Heart right ventricle (tissue), 16 donors: ENCODE measurements at regions not wholly inside any gene's neighbourhood (a gene's known extent, or its start where the extent isn't known, plus 50 kb on each side); places are given as distances from the start of the nearest gene placed in this dataset.

Experiments
- ATAC-seq, 8 donors: fragments of 200-7000 bp; cut with Tn5 transposase; one replicate each; pipeline ENCODE4 v1.9.1; 2020; ENCODE audit warnings: mild to moderate bottlenecking in 8 of 8, moderate library complexity in 8 of 8, moderate number of reproducible peaks in 1 of 8
- DNase-seq, 2 donors: peaks; one replicate each; pipeline ENCODE4 v3.0.0-alpha.2; 2020
- H3K27ac ChIP-seq, 10 donors: fragments of 200-600 bp; sonication (generic) in 2 of 10; one replicate each; pipeline versions ENCODE4 v1.5.0 to v1.8.0; 2020 to 2022; ENCODE audit warnings: mild to moderate bottlenecking in 3 of 10
- H3K27me3 ChIP-seq, 7 donors: fragments of 200-600 bp; one replicate each; pipeline ENCODE4 v1.8.0; 2021 to 2022; ENCODE audit warnings: mild to moderate bottlenecking in 2 of 7
- H3K36me3 ChIP-seq, 9 donors: fragments of 200-600 bp; sonication (generic) in 1 of 9; one replicate each; pipeline versions ENCODE4 v1.5.0 to v1.8.0; 2020 to 2022; ENCODE audit warnings: mild to moderate bottlenecking in 2 of 9
- H3K4me1 ChIP-seq, 9 donors: fragments of 200-600 bp; sonication (generic) in 1 of 9; one replicate each; pipeline versions ENCODE4 v1.5.0 to v1.8.0; 2020 to 2022; ENCODE audit warnings: mild to moderate bottlenecking in 4 of 9
- H3K4me3 ChIP-seq, 10 donors: fragments of 200-600 bp; sonication (generic) in 2 of 10; one replicate each; pipeline versions ENCODE4 v1.5.0 to v1.8.0; 2020 to 2022; ENCODE audit warnings: mild to moderate bottlenecking in 7 of 10, moderate library complexity in 2 of 10
- H3K9me3 ChIP-seq, 11 donors: fragments of 200-600 bp in 10 of 11; sonication (generic) in 2 of 11; one replicate each; pipeline versions ENCODE4 v1.5.0 to v1.8.0; 2013 to 2022; ENCODE audit warnings: mild to moderate bottlenecking in 2 of 11, control low read depth in 1 of 11, moderate library complexity in 1 of 11
- CTCF ChIP-seq, 9 donors: fragments of 200-600 bp; sonication (generic) in 2 of 9; IDR thresholded peaks; one replicate each; pipeline versions ENCODE4 v1.5.0 to v1.8.0; 2021 to 2022; ENCODE audit warnings: antibody characterized with exemption in 9 of 9, mild to moderate bottlenecking in 5 of 9, moderate library complexity in 1 of 9
- WGBS, 2 donors: extraction: QIAGEN DNeasy Blood & Tissue Kit; methylation state at CpG; one replicate each; pipeline ENCODE4 v1.1.7; 2013; ENCODE audit warnings: inconsistent platforms in 1 of 2; 5-methylcytosine and 5-hydroxymethylcytosine counted together
- intact Hi-C, 10 donors: fragments of 100-400 bp; cut with DNase I; formaldehyde crosslinking; loops; one replicate each; pipeline versions ENCODE4 v1.11.1 to v1.14.2; 2022
- donor health status: Arrhythmogenic right ventricular cardiomyopathy.
- donor health status: ischemic (EF 13 %, LVEDD 7.1; RV severe dilation, severe dysfunction).
- donor health status: healthy with polysubstance abuse.
- donor health status: DM: no; HTN: yes; CAD: no.
- donor health status: DM: no; HTN: no; CAD: no.
- donor health status: ischemic (EF 25% LVEDD 6.9; RV normal size, moderate dysfunction).
- donor health status: ischemic (EF 25% LVEDD 5.7; RV mildly dilated, moderate dysfunction).
- donor health status: healthy.
- donor health status: DM: yes; HTN: yes; CAD: no.
- donor health status: Ischemic cardiomyopathy.
- donor health status: ischemic (EF 35%, LVEDD 5.7; RV mildly dilated, moderate dysfunction).
- donor health status: nonischemic (EF 11% LVEDD 7.7; RV severe dilation, severe dysfunction).
- donor health status: DM: yes; HTN: yes; CAD: no.
- donor health status: PGD.
- donor health status: ischemic (EF 29% LVEDD 5.4; RV normal size, mild dysfunction).
- donor health status: nonischemic (EF 23%, LVEDD 6.1; RV moderate dilation, normal function).

- WGBS, 2 donors, result 93 to 96% methylated on average over 4 of the region's 4 CpGs
- H3K27me3 ChIP-seq, result peaks cover 0 to 3% (median 0%) of the 10 kb centered on the region in 7 donors
- DNase-seq (no peak), ATAC-seq (no peak)
- no peak overlapping the region for H3K27ac ChIP-seq
- no peaks in the 10 kb centered on the region for H3K4me1 ChIP-seq
- no peaks in the 10 kb centered on the region for H3K36me3 ChIP-seq
- H3K9me3 ChIP-seq, result peaks cover 0 to 12% (median 0%) of the 10 kb centered on the region in 11 donors
- intact Hi-C loops, result no loop called here
- H3K4me3 ChIP-seq, result no peak overlapping the region
- TF ChIP-seq CTCF (IDR thresholded peaks at IDR 0.05), result no peak
Observed at GRCh38 chr16:87138316-87138715, 178.9 kb downstream of the C16orf95 start.

GRCh38 chr16:87138738-87139267, 178.4 kb downstream of the C16orf95 start:
- DNase-seq (no peak), ATAC-seq (no peak)
- WGBS, 2 donors, result 88 to 91% methylated on average over 13 of the region's 13 CpGs
- TF ChIP-seq CTCF (IDR thresholded peaks at IDR 0.05), result no peak
- Histone ChIP-seq H3K36me3 (no peaks in the 10 kb centered on the region), H3K4me1 (no peaks in the 10 kb centered on the region), H3K27ac (no peak overlapping the region), H3K9me3 (peaks cover 0 to 12% (median 0%) of the 10 kb centered on the region in 11 donors), H3K27me3 (peaks cover 0 to 3% (median 0%) of the 10 kb centered on the region in 7 donors), H3K4me3 (no peak overlapping the region)
- intact Hi-C loops, result no loop called here

- no peaks in the 10 kb centered on the region for H3K4me1 ChIP-seq
- ATAC-seq, result peak in 3 of 8 donors; percentile 49 to 73 (median 49)
- 72 to 73% methylated on average over 39 of the region's 39 CpGs for WGBS, 2 donors
Observed at GRCh38 chr16:87140211-87141200, 176.7 kb downstream of the C16orf95 start.

More at GRCh38 chr16:87140211-87141200, 176.7 kb downstream of the C16orf95 start:
- no peak for TF ChIP-seq CTCF (IDR thresholded peaks at IDR 0.05)
- intact Hi-C loops, result no loop called here
- Histone ChIP-seq H3K36me3 (no peaks in the 10 kb centered on the region), H3K27ac (no peak overlapping the region), H3K27me3 (peaks cover 0 to 3% (median 0%) of the 10 kb centered on the region in 7 donors), H3K4me3 (no peak overlapping the region), H3K9me3 (peaks cover 0 to 12% (median 0%) of the 10 kb centered on the region in 11 donors)
- DNase-seq, result no peak
